K562 (cell line): ENCODE measurements at regions not wholly inside any gene's neighbourhood (a gene's known extent, or its start where the extent isn't known, plus 50 kb on each side); places are given as distances from the start of the nearest gene placed in this dataset.

Source experiments
- ATAC-seq: fragments of 200-7000 bp; cut with Tn5 transposase; 3 replicates; pipeline ENCODE4 v1.9.1; 2020; ENCODE audit warnings: moderate library complexity
- BruUV-seq: library from RNA; stranded (reverse); fragments of 400-500 nt; replicated peaks from 2 replicates; lab custom pipeline; 2021; lab: Mats Ljungman, UMichigan
- CTCF ChIA-PET: fragments of 300-600 bp; formaldehyde crosslinking; extraction: SDS; loops from one replicate; lab custom pipeline; 2021; ENCODE audit warnings: low intra/inter-chr PET ratio; lab: Yijun Ruan, JAX
- POLR2A ChIA-PET: fragments of 300-600, 350-650 bp; sonication (Branson Sonifier 250); formaldehyde crosslinking; extraction: SDS; loops from one replicate; lab custom pipeline; 2021; ENCODE audit warnings: antibody characterized with exemption, inconsistent platforms; lab: Yijun Ruan, JAX
- DNase-seq, 4 experiments: peaks; one replicate each; pipeline versions ENCODE4 v3.0.0 to v3.0.0-alpha.2; 2011 to 2018; ENCODE audit warnings: low spot score in 3 of 4, mixed read lengths in 3 of 4; ENCODE audit errors: extremely low read depth in 1 of 4
- FAIRE-seq: peaks from 2 replicates; lab custom pipeline; 2011; peaks lifted over from hg19 to GRCh38; lab: Jason Lieb, UNC
- H2AFZ ChIP-seq: 2 replicates; pipeline ENCODE4 v1.6.0; 2011; ENCODE audit warnings: low read depth, low read length, control low read depth, inconsistent platforms
- H3K27ac ChIP-seq: fragments of 200-600 bp; 3 replicates; pipeline ENCODE4 v1.8.0; 2011; ENCODE audit warnings: low read depth, mild to moderate bottlenecking, control low read depth, inconsistent platforms, low read length, moderate library complexity, mixed read lengths; ENCODE audit errors: extremely low read depth
- H3K27me3 ChIP-seq, 2 experiments: fragments of 300-600 bp in 1 of 2; 2 replicates in 1 of 2; 3 replicates in 1 of 2; pipeline versions ENCODE4 v1.6.0 to v1.8.0; 2011; ENCODE audit warnings: inconsistent platforms in 2 of 2, low read length in 2 of 2, mild to moderate bottlenecking in 1 of 2, mixed read lengths in 1 of 2, moderate library complexity in 1 of 2; ENCODE audit not compliant: control insufficient read depth in 2 of 2, insufficient read depth in 2 of 2
- H3K36me3 ChIP-seq: fragments of 300-600 bp; 3 replicates; pipeline ENCODE4 v1.8.0; 2011; ENCODE audit warnings: mild to moderate bottlenecking, low read length, inconsistent platforms; ENCODE audit not compliant: control insufficient read depth, insufficient read depth
- H3K4me1 ChIP-seq, 2 experiments: fragments of 200-600 bp in 1 of 2; replicated peaks in 1 of 2; 2 replicates in 1 of 2; 3 replicates in 1 of 2; pipeline versions ENCODE4 v1.5.1 to v1.8.0; 2011; ENCODE audit warnings: inconsistent platforms in 2 of 2, low read length in 2 of 2, mild to moderate bottlenecking in 1 of 2, mixed read lengths in 1 of 2, moderate library complexity in 1 of 2; ENCODE audit not compliant: control insufficient read depth in 2 of 2, insufficient read depth in 2 of 2
- H3K4me2 ChIP-seq: 2 replicates; pipeline ENCODE4 v1.6.1; 2011; ENCODE audit warnings: low read length, control low read depth, inconsistent platforms, mixed read lengths; ENCODE audit not compliant: insufficient read depth
- H3K4me3 ChIP-seq: fragments of 200-600 bp; sonication (generic), shearing (Covaris generic); 2 replicates; pipeline ENCODE4 v1.5.1; 2016; ENCODE audit warnings: control low read depth, inconsistent platforms
- H3K79me2 ChIP-seq: fragments of 200-600 bp; 3 replicates; pipeline ENCODE4 v1.8.0; 2011; ENCODE audit warnings: low read length, inconsistent platforms; ENCODE audit not compliant: control insufficient read depth, insufficient read depth
- H3K9ac ChIP-seq, 2 experiments: 2 replicates each; pipeline versions ENCODE4 v1.6.0 to v1.6.1; 2011; ENCODE audit warnings: low read depth in 2 of 2, low read length in 2 of 2, control low read depth in 1 of 2, inconsistent platforms in 1 of 2, mild to moderate bottlenecking in 1 of 2, mixed read lengths in 1 of 2; ENCODE audit not compliant: insufficient read depth in 1 of 2
- H3K9me1 ChIP-seq: one replicate; pipeline ENCODE4 v1.6.0; 2011; ENCODE audit warnings: inconsistent platforms, mild to moderate bottlenecking, low read length, moderate library complexity; ENCODE audit not compliant: control insufficient read depth, insufficient read depth
- H3K9me3 ChIP-seq: replicated peaks from 2 replicates; pipeline ENCODE4 v1.5.1; 2011; ENCODE audit warnings: low read depth, low read length, inconsistent platforms; ENCODE audit not compliant: control insufficient read depth, insufficient read depth
- H4K20me1 ChIP-seq: replicated peaks from 2 replicates; pipeline ENCODE4 v1.6.1; 2011; ENCODE audit warnings: low read length, inconsistent platforms, mixed read lengths; ENCODE audit not compliant: control insufficient read depth, insufficient read depth
- ESRRA ChIP-seq: fragments of 450-650 bp; IDR thresholded peaks from 2 replicates; pipeline ENCODE4 v1.6.1; 2014; ENCODE audit warnings: low read depth, mild to moderate bottlenecking, moderate library complexity, borderline replicate concordance
- HINFP ChIP-seq: fragments of 450-650 bp; conservative IDR thresholded peaks from 2 replicates; pipeline ENCODE4 v1.6.1; 2016; ENCODE audit warnings: missing genetic modification characterization, low read depth, mild to moderate bottlenecking, control low read depth, missing compliant biosample characterization
- MAFF ChIP-seq: IDR thresholded peaks from 2 replicates; pipeline ENCODE4 v1.6.1; 2012; ENCODE audit warnings: low read length, improper control_type of control experiment
- RBM22 ChIP-seq: fragments of 200-400 bp; formaldehyde crosslinking; IDR thresholded peaks from 2 replicates; pipeline ENCODE4 v1.6.1; 2018; ENCODE audit warnings: low read length, low read depth; ENCODE audit not compliant: poor library complexity, severe bottlenecking
- SRSF3 ChIP-seq: fragments of 200-400 bp; formaldehyde crosslinking; IDR thresholded peaks from 2 replicates; pipeline ENCODE4 v1.6.1; 2016; ENCODE audit warnings: mild to moderate bottlenecking, low read length, moderate library complexity; ENCODE audit not compliant: insufficient read depth
- WGBS: fragments of 100-300 bp; shearing (Covaris generic); methylation state at CpG from one replicate; pipeline ENCODE4 v1.1.6; 2016; ENCODE audit warnings: low coverage, mixed read lengths; ENCODE audit not compliant: insufficient coverage; ENCODE audit errors: missing lambda C conversion rate; 5-methylcytosine and 5-hydroxymethylcytosine counted together
- in situ Hi-C: fragments of 300-500 bp; cut with MboI; formaldehyde crosslinking; loops from 4 replicates; pipeline ENCODE4 v1.15.0; 2018; ENCODE audit warnings: inconsistent platforms, mixed read lengths
- intact Hi-C: fragments of 100-400 bp; cut with micrococcal nuclease; formaldehyde crosslinking; loops from 2 replicates; pipeline ENCODE4 v1.14.2; 2022
- TF ChIP-seq, protein P1 (sequence below): fragments of 250-450 bp; sonication (Bioruptor Pico); IDR thresholded peaks from 2 replicates; pipeline ENCODE4 v1.5.0; 2020; ENCODE audit warnings: mild to moderate bottlenecking, borderline replicate concordance

GRCh38 chr4:176387571-176387970 is 67.8 kb downstream of the SPCS3 start:
- Histone ChIP-seq H3K27ac (no peak overlapping the region), H3K27me3 (no peaks in the 10 kb centered on the region), H3K4me3 (no peak overlapping the region), H3K9ac (no peak overlapping the region), H3K9me1 (no peaks in the 10 kb centered on the region), H3K4me2 (no peak overlapping the region)
- CTCF ChIA-PET: no interaction called here
- DNase-seq: no peak
- intact Hi-C loops: no loop called here
- WGBS: 0% methylated on average over 1 of the region's 1 CpG
- TF ChIP-seq HINFP (tag) (no peak), RBM22 (no peak), MAFF (no peak), SRSF3 (no peak), ESRRA (no peak)
- TF ChIP-seq, protein P1, sequence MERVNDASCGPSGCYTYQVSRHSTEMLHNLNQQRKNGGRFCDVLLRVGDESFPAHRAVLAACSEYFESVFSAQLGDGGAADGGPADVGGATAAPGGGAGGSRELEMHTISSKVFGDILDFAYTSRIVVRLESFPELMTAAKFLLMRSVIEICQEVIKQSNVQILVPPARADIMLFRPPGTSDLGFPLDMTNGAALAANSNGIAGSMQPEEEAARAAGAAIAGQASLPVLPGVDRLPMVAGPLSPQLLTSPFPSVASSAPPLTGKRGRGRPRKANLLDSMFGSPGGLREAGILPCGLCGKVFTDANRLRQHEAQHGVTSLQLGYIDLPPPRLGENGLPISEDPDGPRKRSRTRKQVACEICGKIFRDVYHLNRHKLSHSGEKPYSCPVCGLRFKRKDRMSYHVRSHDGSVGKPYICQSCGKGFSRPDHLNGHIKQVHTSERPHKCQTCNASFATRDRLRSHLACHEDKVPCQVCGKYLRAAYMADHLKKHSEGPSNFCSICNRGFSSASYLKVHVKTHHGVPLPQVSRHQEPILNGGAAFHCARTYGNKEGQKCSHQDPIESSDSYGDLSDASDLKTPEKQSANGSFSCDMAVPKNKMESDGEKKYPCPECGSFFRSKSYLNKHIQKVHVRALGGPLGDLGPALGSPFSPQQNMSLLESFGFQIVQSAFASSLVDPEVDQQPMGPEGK: no peak
- TF ChIP-seq, all 486 proteins: peak for 0
- no peaks in the 10 kb centered on the region for H3K36me3 ChIP-seq
- no peaks in the 10 kb centered on the region for H3K4me1 ChIP-seq
- H2AFZ ChIP-seq: no peak overlapping the region
- no peaks in the 10 kb centered on the region for H3K79me2 ChIP-seq
- POLR2A ChIA-PET: no interaction called here
- H3K9me3 ChIP-seq: no peaks in the 10 kb centered on the region
- FAIRE-seq (no peak), ATAC-seq (no peak)
- in situ Hi-C loops: no loop called here
- BruUV-seq: no TSS peak
- no peaks in the 10 kb centered on the region for H4K20me1 ChIP-seq
